CD4-positive, alpha-beta T cell (primary cell): ENCODE measurements at regions not wholly inside any gene's neighbourhood (a gene's known extent, or its start where the extent isn't known, plus 50 kb on each side); places are given as distances from the start of the nearest gene placed in this dataset.

Experiments used
- ATAC-seq: fragments of 200-7000 bp; cut with Tn5 transposase; one replicate; pipeline ENCODE4 v1.10.0; 2022; ENCODE audit warnings: mild to moderate bottlenecking; ENCODE audit not compliant: poor library complexity
- CTCF ChIA-PET: fragments of 350-600 bp; sonication (Branson Sonifier 250); formaldehyde crosslinking; loops from one replicate; lab custom pipeline; 2021; ENCODE audit warnings: antibody characterized with exemption, inconsistent platforms; lab: Charles Lee
- POLR2A ChIA-PET: fragments of 350-600 bp; sonication (Branson Sonifier 250); formaldehyde crosslinking; loops from one replicate; lab custom pipeline; 2021; ENCODE audit warnings: antibody characterized with exemption, inconsistent platforms; lab: Charles Lee
- DNase-seq, 14 experiments: peaks; one replicate each; pipeline ENCODE4 v3.0.0-alpha.2; 2013 to 2020; ENCODE audit warnings: mixed read lengths in 2 of 14
- H3K27ac ChIP-seq, 2 donors: one replicate each; pipeline versions ENCODE4 v1.5.1 to v1.7.0; 2013; ENCODE audit warnings: low read length in 2 of 2, low read depth in 1 of 2, mild to moderate bottlenecking in 1 of 2
- H3K27me3 ChIP-seq, 2 experiments: 1 replicate in 1 of 2; 2 replicates in 1 of 2; pipeline versions ENCODE4 v1.6.1 to v1.7.0; 2013; ENCODE audit warnings: low read length in 2 of 2, control low read depth in 1 of 2, mild to moderate bottlenecking in 1 of 2, moderate library complexity in 1 of 2; ENCODE audit not compliant: insufficient read depth in 2 of 2, control insufficient read depth in 1 of 2
- H3K36me3 ChIP-seq: one replicate; pipeline ENCODE4 v1.6.1; 2013; ENCODE audit warnings: low read length, control low read depth; ENCODE audit not compliant: insufficient read depth
- H3K4me1 ChIP-seq: one replicate; pipeline ENCODE4 v1.6.1; 2013; ENCODE audit warnings: low read length, control low read depth; ENCODE audit not compliant: insufficient read depth
- H3K4me3 ChIP-seq: one replicate; pipeline ENCODE4 v1.5.1; 2013; ENCODE audit warnings: mild to moderate bottlenecking, low read length, moderate library complexity
- H3K9me3 ChIP-seq, 2 experiments: 1 replicate in 1 of 2; 2 replicates in 1 of 2; pipeline versions ENCODE4 v1.6.1 to v1.7.0; 2013; ENCODE audit warnings: low read length in 2 of 2, mild to moderate bottlenecking in 2 of 2, control low read depth in 1 of 2, moderate library complexity in 1 of 2; ENCODE audit not compliant: control insufficient read depth in 1 of 2, insufficient read depth in 1 of 2
- H3K27ac Mint-ChIP-seq: one replicate; pipeline ENCODE4 v1.8.0; 2020; ENCODE audit warnings: mixed read lengths
- H3K27me3 Mint-ChIP-seq: one replicate; pipeline ENCODE4 v1.8.0; 2021; ENCODE audit warnings: mixed read lengths
- H3K36me3 Mint-ChIP-seq: one replicate; pipeline ENCODE4 v1.8.0; 2021; ENCODE audit warnings: low read depth, mixed read lengths
- H3K4me1 Mint-ChIP-seq: one replicate; pipeline ENCODE4 v1.8.0; 2021; ENCODE audit warnings: low read depth, mixed read lengths
- H3K4me3 Mint-ChIP-seq: one replicate; pipeline ENCODE4 v1.8.0; 2020; ENCODE audit warnings: mild to moderate bottlenecking, mixed read lengths
- H3K9me3 Mint-ChIP-seq: one replicate; pipeline ENCODE4 v1.8.0; 2020; ENCODE audit warnings: mixed read lengths
- CTCF ChIP-seq: fragments of 200-600 bp; IDR thresholded peaks from one replicate; pipeline ENCODE4 v1.8.0; 2022; ENCODE audit warnings: antibody characterized with exemption, mild to moderate bottlenecking
- intact Hi-C, 2 experiments: fragments of 100-400 bp; cut with DNase I in 1 of 2; cut with micrococcal nuclease in 1 of 2; formaldehyde crosslinking; loops; one replicate each; pipeline versions ENCODE4 v1.15.1 to v1.9.0; 2023 to 2025; cut with DNase I, micrococcal nuclease

GRCh38 chr16:6160303-6160702 is 1062.7 kb upstream of the EEF2KMT start:
- no peak for TF ChIP-seq CTCF
- POLR2A ChIA-PET = no interaction called here
- no peaks in the 10 kb centered on the region for H3K36me3 ChIP-seq
- peaks cover 0 to 5% of the 10 kb centered on the region in 2 experiments for H3K9me3 ChIP-seq
- H3K27ac Mint-ChIP-seq = no peak overlapping the region
- ATAC-seq = no peak
- H3K4me1 ChIP-seq = no peaks in the 10 kb centered on the region
- no peak overlapping the region for H3K4me3 Mint-ChIP-seq
- H3K36me3 Mint-ChIP-seq = no peaks in the 10 kb centered on the region
- H3K27ac ChIP-seq = no peak overlapping the region
- H3K27me3 Mint-ChIP-seq = no peaks in the 10 kb centered on the region
- intact Hi-C loops = no loop called here
- CTCF ChIA-PET = no interaction called here
- H3K4me1 Mint-ChIP-seq = no peaks in the 10 kb centered on the region
- no peaks in the 10 kb centered on the region for H3K9me3 Mint-ChIP-seq
- DNase-seq = no peak
- H3K4me3 ChIP-seq = no peak overlapping the region
- H3K27me3 ChIP-seq = no peaks in the 10 kb centered on the region

- Histone ChIP-seq H3K9me3 (peaks cover 0 to 5% of the 10 kb centered on the region in 2 experiments), H3K36me3 (no peaks in the 10 kb centered on the region), H3K27me3 (no peaks in the 10 kb centered on the region), H3K4me3 (no peak overlapping the region), H3K4me1 (no peaks in the 10 kb centered on the region), H3K27ac (no peak overlapping the region)
- H3K36me3 Mint-ChIP-seq = no peaks in the 10 kb centered on the region
- ChIA-PET POLR2A (no interaction called here), CTCF (no interaction called here)
- H3K27me3 Mint-ChIP-seq = no peaks in the 10 kb centered on the region
- no peak overlapping the region for H3K27ac Mint-ChIP-seq
- ATAC-seq = no peak
- H3K4me3 Mint-ChIP-seq = no peak overlapping the region
- no peaks in the 10 kb centered on the region for H3K4me1 Mint-ChIP-seq
- no peak for DNase-seq
- TF ChIP-seq CTCF = no peak
- H3K9me3 Mint-ChIP-seq = no peaks in the 10 kb centered on the region
- intact Hi-C loops = no loop called here
Observed at GRCh38 chr16:6157806-6158205, 1060.2 kb upstream of the EEF2KMT start.

- Histone ChIP-seq H3K36me3 (no peaks in the 10 kb centered on the region), H3K9me3 (no peaks in the 10 kb centered on the region), H3K4me3 (no peak overlapping the region), H3K27ac (no peak overlapping the region), H3K4me1 (no peaks in the 10 kb centered on the region), H3K27me3 (no peaks in the 10 kb centered on the region)
- Mint-ChIP-seq H3K4me1 (no peaks in the 10 kb centered on the region), H3K36me3 (no peaks in the 10 kb centered on the region), H3K4me3 (no peak overlapping the region), H3K27ac (no peak overlapping the region), H3K27me3 (no peaks in the 10 kb centered on the region), H3K9me3 (no peaks in the 10 kb centered on the region)
- no peak for TF ChIP-seq CTCF
- DNase-seq = no peak
- CTCF ChIA-PET = no interaction called here
- ATAC-seq = no peak
- intact Hi-C loops = no loop called here
- POLR2A ChIA-PET = no interaction called here
Observed at GRCh38 chr16:6155271-6155670, 1057.7 kb upstream of the EEF2KMT start.
